ENCODE measurements at regions not wholly inside any gene's neighbourhood (a gene's known extent, or its start where the extent isn't known, plus 50 kb on each side); places are given as distances from the start of the nearest gene placed in this dataset.

DNA sequence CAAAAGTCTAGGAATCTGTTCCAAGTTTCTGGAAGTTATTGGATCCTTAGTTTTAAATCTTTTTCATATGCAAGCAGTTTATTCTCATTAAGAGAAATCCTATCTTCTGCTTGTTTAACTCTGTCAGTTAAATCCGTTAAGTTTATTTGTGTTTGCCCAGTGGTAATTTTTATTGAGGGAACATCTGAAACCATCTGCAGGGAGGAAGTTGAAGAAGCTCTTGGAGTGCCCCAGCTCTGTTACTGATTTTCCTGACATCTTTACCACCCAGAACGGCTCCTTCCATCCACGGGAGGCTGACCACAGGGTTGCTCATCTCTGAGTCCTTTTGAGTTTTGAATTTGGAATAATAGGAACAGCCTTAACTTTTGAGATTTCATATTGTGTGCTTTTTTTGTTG lies 99.9 kb upstream of the ZNF618 start:
- FAIRE-seq (no peak), DNase-seq (ENCODE audit: insufficient read length, low spot score) (no peak)

DNA sequence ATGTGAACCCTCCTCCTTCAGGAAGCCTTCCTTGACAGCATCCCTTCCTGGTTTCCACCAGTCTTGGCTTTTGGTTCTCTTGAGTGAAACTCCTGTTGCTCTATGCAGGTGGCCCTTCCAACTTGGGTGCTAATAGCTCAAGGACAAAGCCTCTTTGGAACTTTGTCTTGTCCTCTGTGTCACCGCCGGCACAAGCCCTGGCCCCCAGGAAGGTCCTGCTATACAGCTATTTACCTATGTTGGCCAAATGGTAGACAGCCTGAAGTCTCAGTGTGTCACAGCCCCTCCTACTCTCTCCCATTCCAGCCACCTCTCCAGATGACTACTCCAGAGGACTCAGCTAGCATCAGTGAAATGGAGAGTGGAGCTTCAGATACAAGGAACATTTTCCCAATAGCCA lies 94.7 kb upstream of the ZNF618 start:
- no peak for DNase-seq (ENCODE audit: insufficient read length, low spot score)
- FAIRE-seq, result no peak

DNA sequence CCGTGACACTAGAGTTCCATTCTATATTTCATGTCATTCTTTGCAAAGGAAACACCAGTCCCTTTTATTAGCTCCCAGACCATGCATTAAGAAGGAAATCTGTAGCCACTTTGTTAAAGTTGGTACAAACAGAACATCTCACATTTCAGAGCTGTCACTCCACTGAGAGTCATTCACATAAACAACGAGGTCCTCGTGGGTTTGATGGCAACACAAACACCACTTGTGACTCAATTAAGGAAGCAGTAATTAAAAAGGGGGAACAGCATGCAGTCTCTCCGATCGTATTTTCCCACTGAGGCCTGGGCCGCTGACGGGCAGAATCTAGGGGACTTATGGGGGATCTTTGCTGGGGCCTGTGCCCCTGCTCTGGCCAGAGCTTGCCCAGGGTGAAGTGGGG lies 94.2 kb upstream of the ZNF618 start:
- FAIRE-seq, result no peak
- no peak for DNase-seq (ENCODE audit: insufficient read length, low spot score)

DNA sequence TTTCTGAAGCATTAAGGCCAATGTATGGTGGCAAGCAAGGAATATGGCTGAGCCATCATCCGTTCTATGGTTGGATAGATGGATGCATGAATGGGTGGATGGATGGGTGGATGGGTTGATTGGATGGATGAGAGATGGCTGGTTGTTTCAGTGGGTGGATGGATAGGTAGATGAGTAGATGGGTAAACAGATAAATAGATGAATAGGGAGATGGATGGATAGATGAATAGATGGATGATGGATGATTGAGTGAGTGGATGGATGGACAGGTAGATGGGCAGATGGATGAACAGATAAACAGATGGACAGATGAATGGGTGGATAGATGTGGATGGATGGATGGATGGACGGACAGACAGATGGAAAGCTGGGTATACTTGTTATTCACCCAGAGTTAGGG lies 92.6 kb upstream of the ZNF618 start:
- no peak for FAIRE-seq
- no peak for DNase-seq (ENCODE audit: insufficient read length, low spot score)

DNA sequence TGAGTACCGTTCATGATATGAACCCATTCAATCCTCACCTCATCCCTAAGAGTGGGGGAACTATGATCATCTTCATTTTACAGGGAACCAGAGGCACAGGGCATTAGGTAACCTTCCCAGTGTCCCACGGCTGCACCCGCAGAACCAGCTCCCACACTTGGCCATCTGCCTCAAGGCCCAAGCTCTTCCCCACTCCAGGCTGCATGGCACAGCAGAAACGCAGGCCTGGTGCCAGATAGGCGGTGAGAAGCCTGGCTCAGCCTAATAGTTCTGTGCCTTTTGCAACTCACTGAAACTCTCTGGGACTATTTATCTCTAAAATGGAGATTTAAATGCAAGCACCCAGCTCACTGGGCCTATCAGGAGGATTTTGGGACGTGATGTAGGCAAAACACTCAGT lies 90.8 kb upstream of the ZNF618 start:
- FAIRE-seq, result no peak

DNA sequence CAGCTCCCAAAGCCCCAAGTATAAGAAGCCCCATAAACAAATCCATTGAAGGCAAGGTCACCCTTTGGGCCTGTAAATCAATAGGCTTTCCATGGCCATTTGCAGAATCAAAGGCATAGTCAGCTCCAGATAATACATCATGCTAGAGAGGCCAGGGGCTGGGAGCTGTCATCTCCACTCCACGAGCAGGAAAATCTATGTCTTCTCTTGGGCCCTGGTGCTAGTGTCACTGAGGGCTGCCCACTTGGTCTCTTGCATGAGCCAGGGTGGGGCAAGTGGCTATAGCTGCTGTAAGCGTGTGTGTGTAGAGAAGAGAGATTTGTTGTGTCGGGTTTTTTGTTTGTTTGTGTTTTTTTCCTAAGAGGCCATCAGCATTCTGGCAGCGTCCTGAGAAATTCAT lies 90.0 kb upstream of the ZNF618 start:
- no peak for DNase-seq (ENCODE audit: insufficient read length, low spot score)
- no peak for FAIRE-seq

More for the DNA sequence above, 90.8 kb upstream of the ZNF618 start:
- no peak for DNase-seq (ENCODE audit: insufficient read length, low spot score)

DNA sequence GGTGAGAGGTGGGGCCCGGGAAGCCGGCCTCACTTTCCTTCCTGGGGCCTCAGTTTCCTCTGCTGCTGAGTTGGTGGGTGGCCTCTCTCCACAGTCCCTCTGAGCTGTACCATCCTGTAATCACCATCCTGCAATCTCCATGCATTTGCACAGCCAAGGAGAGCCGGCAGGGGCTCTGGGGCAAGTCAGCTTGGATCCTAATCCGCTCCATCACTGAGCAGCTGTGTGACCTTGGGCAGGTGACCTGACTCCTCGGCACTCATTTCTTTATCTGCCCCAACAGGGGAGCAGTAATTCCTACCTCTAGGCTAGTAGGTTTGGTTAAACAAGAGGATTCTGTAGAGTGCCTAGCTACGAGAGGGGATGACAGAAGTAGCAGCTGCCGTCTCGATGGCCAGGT lies 88.2 kb upstream of the ZNF618 start:
- no peak for DNase-seq (ENCODE audit: insufficient read length, low spot score)
- FAIRE-seq, result no peak

DNA sequence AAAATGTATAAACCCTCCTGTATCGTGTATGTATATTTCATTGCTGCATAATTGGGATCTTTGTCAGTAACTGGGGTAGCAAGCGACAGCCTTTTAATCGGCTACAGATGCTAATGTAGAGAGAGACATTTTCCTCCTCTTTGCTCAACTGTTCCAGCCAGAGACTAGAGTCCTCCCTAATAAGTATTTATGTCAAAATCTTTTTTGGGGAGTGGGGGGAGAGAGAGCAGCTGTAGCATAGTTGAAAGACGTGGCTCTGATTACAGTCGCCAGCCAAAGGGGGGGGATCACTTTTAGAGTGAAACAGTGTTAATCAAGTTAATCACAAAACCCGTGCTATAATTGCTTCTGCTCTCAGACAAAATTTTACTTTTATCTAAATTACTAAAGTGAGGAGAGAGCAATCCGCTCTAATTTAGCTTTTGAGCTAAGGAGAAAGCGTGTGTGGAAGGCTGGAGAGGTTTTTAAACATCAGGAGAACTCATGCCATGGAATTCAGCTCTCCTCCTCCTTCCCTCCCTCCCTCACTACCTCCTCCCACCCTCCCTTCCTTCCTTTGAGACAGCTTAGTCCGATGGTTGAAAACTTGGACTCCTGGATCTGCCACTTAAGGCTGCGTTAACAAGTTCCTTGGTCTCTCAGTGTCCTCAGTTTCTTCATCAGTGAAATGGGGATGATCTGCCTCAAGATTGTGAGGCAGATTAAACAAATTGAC lies 87.3 kb upstream of the ZNF618 start:
- FAIRE-seq (no peak), DNase-seq (ENCODE audit: insufficient read length, low spot score) (no peak)

DNA sequence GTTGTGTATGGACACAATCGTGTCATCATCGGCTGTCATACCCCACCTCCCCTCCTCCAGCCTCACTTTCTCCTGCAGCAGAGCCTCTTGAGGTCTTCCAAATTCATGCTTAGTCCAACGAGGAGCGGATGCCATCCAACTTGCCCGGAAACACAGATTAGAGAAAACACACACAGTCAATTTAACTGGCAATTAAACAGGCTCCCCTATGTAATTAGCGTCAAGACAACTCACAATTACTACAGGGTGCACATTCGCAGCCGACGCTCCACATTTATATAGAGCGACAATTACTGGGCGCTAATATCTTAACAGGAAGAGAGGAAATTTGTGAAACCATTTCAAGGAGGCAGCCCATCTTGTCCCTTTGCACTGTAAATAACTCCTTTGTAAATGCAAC lies 86.0 kb upstream of the ZNF618 start:
- DNase-seq (ENCODE audit: insufficient read length, low spot score), result no peak
- no peak for FAIRE-seq

DNA sequence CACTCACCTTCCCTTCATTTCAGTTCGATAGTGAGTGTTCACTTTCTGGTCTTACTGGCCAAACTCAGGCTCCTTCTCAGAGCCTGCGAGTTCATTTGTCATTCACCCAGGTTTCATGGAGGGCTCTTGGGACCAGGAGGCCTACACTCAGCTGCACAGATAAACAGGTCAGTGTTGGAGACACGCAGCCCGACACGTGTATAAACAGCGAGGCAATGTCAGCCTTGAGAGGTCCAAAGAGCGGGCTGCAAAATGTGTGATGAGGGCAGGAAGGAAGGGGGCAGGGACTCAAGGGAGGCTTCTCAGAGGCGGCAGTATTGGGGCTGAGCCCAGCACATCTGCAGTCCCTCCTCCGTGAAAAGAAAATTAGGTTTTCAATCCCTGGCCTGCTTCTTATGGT lies 82.6 kb upstream of the ZNF618 start:
- no peak for FAIRE-seq
- no peak for DNase-seq (ENCODE audit: insufficient read length, low spot score)

DNA sequence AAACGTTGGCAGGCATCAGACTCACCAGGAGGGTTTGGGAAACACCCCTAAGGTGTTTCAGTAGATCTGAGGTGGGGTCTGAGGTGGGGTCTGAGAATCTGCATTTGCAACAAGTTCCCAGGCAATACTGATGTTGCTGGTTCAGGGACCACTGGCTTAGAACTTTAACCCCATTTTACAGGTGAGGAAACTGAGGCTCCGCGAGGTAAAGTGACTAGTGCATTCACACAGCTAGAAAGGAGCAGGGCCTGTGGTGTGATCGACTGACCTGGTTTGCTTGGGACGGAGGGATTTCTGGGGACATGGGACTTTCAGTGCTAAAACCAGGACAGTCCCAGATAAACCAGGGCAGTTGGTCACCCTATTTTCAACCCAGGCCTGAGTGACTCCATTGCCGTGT lies 81.4 kb upstream of the ZNF618 start:
- FAIRE-seq, result no peak
- no peak for DNase-seq (ENCODE audit: insufficient read length, low spot score)

DNA sequence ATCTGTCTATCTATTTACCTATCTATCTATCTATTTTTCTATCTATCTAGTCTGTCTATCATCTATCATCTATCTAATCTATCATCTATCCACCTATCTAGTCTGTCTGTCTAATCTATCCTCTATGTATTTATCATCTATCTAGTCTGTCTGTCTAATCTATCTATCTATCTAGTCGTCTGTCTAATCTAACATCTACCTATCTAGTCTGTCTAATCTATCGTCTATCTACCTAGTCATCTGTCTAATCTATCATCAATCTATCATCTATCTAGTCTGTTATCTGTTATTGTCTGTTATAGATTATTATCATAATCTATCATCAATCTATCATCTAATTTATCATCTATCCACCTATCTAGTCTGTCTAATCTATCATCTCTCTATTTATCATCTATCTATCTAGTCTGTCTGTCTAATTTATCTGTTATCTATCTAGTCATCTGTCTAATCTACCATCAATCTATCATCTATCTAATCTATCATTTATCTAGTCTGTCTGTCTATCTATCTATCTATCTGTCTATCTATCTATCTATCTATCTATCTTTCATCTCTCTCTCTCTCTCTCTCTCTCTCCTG lies 80.2 kb upstream of the ZNF618 start:
- DNase-seq (ENCODE audit: insufficient read length, low spot score), result no peak
- no peak for FAIRE-seq

DNA sequence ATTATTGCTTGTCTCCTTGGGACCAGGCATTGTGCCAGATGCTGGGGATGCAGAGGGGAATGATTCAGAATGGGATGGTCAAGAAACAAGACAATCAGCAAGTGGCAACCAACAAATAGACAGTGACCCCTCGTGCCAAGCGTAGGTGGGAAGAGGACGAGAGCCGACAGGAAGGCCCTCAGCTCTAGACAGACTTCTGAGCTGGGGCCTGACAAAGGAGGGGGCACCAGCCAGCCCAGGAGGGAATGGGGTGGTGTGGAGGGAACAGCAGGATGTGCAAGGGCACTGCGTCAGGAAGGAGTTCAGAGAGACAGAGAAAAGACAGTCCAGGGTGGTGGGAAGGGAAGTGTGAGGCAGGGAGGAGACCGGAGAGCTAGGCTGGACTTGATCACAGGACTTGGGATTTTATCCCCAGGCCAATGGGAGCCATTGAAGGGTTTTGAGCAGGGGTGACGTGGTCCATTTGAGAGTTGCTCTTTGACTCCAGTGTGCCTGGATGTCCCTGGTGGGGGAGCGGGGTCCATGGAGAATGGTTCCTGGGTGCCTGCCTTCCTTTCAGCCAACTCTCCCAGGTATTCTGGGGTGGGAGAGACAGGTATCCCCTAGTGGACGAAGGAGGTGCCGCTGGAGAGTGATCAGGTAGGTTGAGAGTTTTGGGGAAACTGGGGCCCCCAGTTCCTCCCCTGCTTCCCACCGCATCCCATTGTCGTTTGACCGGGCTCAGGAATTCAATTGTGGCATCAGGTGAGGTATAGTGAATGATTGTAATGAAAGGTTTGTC lies 79.3 kb upstream of the ZNF618 start:
- FAIRE-seq, result no peak
- DNase-seq (ENCODE audit: insufficient read length, low spot score), result no peak

DNA sequence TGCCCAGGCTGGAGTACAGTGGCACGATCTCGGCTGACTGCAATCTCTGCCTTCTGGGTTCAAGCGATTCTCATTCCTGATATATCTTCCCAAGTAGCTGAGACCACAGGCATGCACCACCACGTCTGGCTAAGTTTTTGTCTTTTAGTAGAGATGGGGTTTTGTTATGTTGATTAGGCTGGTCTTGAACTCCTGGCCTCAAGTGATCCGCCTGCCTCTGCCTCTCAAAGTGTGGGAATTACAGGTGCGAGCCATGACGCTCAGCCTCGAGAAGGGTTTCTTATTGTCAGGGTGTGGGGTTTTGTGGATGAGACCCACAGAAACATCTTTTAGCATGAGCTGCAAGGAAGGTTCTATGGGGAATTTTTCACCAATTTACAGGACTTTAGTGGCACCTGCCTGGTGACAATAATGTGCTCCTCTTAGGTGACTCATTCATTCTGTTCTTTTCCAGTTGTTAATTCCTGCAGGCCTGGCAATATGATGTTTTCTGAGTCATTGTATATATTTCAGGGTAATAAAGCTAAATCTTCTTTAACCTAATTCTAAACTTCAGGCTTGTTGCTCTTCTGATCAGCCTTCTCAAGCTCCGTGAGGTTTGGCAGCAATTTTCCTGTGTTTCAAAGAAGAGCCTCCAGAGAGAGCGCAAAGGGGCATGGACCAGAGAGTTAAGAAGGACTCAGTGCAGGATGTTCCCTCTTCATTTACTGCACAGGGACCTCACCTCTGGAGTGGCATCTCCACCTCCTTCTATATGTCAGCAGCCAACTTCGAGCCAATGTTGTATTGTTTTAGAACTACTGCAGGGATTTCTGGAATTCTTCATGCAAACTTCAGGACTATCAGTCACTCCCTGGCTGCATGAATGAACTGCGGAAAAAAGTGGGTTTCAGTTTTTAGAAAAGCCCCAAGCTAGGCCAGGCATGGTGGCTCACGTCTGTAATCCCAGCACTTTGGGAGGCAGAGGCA lies 77.8 kb upstream of the ZNF618 start:
- FAIRE-seq, result no peak
- DNase-seq (ENCODE audit: insufficient read length, low spot score), result no peak

DNA sequence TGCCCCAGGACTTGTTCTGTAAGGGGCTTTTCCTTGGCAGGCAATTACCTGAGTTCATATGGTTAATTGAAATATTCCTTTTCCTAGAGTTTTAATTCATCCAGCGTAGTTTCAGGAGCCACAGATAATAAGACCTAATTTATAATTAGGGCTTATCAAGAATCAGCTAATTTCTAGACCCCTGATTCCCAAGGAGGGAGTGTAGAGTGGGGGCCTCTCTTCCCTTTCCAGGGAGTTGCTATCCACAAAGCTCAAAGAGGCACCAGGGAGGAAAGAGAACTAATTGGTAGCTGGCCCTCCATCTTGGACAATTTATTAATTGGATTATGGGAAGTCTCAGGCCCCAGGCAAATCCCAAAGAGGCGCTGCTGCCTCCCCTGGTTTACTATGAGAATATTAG lies 75.8 kb upstream of the ZNF618 start:
- DNase-seq (ENCODE audit: insufficient read length, low spot score), result no peak
- no peak for FAIRE-seq

DNA sequence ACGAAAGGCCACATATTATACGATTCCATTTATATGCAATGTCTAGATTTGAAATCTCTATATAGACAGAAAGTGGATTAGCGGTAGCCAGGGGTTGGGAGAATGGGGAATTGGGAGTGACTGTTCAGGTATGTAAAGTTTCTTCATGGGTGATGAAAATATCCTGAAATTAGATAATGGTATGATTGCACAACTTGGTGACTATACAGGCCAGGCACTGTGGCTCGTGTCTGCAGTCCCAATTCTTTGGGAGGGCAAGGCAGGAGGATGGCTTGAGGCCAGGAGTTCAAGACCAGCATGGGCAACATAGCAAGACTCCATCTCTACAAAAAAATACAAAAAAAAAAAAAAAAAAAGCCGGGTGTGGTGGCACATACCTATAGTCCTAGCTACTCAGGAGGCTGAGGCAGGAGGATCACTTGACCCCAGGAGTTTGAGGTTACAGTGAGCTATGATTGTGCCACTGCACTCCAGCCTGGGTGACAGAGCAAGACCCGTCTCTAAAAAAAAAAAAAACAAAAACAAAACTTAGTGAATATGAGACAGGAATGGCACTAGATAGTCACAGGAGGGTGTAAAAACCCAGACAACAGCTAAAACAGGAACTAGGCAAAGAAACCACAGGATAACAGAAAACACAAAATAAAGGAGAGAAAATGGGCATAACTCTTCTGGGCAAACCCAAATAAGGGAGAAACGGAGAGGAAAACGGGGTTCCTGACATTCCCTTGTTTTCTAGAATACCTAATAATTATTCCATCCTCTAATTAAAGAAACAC lies 72.1 kb upstream of the ZNF618 start:
- DNase-seq (ENCODE audit: insufficient read length, low spot score) (no peak), FAIRE-seq (no peak)

DNA sequence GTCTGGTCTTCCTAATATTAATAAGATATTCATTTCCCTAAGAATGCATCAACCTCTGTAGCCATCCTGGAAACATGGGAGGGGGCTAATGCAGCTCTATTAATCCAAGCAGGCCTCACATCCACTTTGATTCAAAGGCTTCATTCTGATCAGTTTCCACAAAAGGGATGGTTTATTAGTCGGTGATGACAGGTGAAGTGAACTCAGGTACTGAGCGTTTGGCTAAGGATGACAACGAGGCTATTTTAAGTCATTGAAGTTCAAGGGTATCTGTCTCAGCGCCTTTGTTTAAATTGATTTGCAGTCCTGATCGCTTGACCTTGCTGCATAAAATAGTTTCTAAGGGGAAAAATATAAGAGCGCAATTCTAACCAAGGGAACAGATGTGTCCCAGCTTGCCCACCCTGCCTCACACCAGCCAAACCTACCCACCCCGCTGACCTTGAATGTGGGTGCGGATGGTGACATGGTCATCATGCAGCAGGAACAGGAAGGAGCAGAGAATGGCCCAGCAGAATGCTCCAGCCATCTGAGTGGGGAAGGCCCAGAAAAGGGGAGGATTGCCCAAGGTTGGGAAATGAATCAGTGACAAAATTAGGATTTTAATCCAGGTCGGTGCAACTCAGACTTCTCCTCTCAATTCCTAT lies 70.5 kb upstream of the ZNF618 start:
- FAIRE-seq, result no peak

DNA sequence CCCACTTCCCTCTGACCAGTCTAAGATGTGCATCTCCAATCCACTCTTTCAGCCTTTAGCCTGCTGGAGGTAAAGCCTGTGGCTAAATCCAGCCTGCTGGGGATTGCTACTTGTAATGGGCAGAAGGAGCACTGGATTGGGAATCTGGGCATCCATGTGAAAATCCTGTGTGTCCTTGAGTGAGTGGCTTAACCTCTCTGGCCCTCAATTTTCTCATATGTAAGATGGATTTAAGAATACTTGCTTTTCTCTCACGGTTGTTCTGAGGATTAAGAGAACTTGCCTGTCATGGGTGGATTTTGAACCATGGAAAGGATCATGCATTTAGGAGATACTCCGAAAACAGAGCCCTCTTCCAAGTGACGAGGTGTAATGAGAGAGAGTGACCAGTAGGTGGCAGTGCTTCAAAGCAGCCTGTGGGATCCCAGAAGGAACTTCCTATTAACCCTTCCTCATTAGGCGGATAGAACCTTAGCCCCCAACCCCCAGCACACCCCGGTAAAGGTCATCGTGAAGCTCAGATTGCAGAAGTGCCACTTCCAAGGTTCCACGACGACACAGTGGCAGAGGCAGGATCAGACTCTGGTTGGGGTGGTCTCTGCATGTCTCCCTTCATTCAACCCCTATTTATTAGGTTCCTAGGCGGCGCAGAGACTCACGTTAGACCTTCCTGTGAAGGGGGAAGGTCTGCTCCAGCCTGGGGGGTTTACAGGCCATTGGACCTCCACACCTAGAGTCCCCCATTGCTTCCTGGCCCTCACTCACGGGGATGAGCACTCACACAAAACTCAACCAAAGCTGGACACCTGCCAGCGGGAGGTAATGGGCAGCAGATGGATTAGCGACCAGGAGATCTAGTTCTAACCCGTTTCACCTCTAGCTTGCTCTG lies 68.7 kb upstream of the ZNF618 start:
- peak; percentile 52 for DNase-seq (ENCODE audit: insufficient read length, low spot score)
- FAIRE-seq, result no peak

More for the DNA sequence above, 70.5 kb upstream of the ZNF618 start:
- DNase-seq (ENCODE audit: insufficient read length, low spot score), result no peak
